ENCODE measurements at regions not wholly inside any gene's neighbourhood (a gene's known extent, or its start where the extent isn't known, plus 50 kb on each side); places are given as distances from the start of the nearest gene placed in this dataset.

GRCh38 chr21:24594082-24594481 is 1013.2 kb downstream of the MRPL39 start:
- TF ChIP-seq, protein P1, sequence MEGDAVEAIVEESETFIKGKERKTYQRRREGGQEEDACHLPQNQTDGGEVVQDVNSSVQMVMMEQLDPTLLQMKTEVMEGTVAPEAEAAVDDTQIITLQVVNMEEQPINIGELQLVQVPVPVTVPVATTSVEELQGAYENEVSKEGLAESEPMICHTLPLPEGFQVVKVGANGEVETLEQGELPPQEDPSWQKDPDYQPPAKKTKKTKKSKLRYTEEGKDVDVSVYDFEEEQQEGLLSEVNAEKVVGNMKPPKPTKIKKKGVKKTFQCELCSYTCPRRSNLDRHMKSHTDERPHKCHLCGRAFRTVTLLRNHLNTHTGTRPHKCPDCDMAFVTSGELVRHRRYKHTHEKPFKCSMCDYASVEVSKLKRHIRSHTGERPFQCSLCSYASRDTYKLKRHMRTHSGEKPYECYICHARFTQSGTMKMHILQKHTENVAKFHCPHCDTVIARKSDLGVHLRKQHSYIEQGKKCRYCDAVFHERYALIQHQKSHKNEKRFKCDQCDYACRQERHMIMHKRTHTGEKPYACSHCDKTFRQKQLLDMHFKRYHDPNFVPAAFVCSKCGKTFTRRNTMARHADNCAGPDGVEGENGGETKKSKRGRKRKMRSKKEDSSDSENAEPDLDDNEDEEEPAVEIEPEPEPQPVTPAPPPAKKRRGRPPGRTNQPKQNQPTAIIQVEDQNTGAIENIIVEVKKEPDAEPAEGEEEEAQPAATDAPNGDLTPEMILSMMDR (IDR thresholded peaks at IDR 0.05): no peak
- no peak for TF ChIP-seq POLR2A (IDR thresholded peaks at IDR 0.05)
- DNase-seq (ENCODE audit: low spot score in 2 of 2): no peak
- H3K4me3 ChIP-seq (ENCODE audit: low read depth, poor library complexity, severe bottlenecking): no peak overlapping the region
- intact Hi-C loops (cut with DNase I; ENCODE audit: low total_unique reads): no loop called here
- 90 to 97% methylated on average over 3 of the region's 3 CpGs for WGBS, 2 donors

- DNase-seq (ENCODE audit: low spot score in 2 of 2): no peak
- WGBS, 2 donors: 36 to 41% methylated on average over 3 of the region's 3 CpGs
- H3K4me3 ChIP-seq (ENCODE audit: low read depth, poor library complexity, severe bottlenecking): no peak overlapping the region
- intact Hi-C loops (cut with DNase I; ENCODE audit: low total_unique reads): no loop called here
- TF ChIP-seq POLR2A (IDR thresholded peaks at IDR 0.05): no peak
- TF ChIP-seq, protein P1 (IDR thresholded peaks at IDR 0.05): no peak
Measured at GRCh38 chr21:24590261-24590660, 1017.0 kb downstream of the MRPL39 start.

DNA sequence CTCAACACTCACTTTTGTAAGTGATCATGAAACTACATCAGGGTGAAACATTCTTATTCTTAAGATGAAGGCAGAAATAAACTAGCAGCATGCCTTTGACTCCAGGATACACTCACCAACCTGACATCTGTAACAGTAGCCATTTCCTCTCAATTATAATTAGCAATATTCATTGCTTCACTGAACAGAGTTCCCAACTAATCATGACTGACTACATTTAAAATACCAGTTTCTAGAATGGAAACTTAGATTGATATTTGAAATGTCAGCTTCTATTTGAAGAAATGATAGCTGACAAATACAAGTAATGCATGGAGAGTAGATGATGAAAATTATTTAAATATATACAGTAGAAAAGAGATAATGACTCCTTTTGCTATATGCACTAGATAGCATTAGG is 1023.8 kb downstream of the MRPL39 start:
- H3K4me3 ChIP-seq (ENCODE audit: low read depth, poor library complexity, severe bottlenecking): no peak overlapping the region
- intact Hi-C loops (cut with DNase I; ENCODE audit: low total_unique reads): no loop called here
- no peak for TF ChIP-seq POLR2A (IDR thresholded peaks at IDR 0.05)
- TF ChIP-seq, protein P1 (IDR thresholded peaks at IDR 0.05): no peak
- DNase-seq (ENCODE audit: low spot score in 2 of 2): no peak

GRCh38 chr21:24577301-24577700 is 1030.0 kb downstream of the MRPL39 start:
- intact Hi-C loops (cut with DNase I; ENCODE audit: low total_unique reads): no loop called here
- WGBS, 2 donors: 71 to 77% methylated on average over 2 of the region's 2 CpGs
- H3K4me3 ChIP-seq (ENCODE audit: low read depth, poor library complexity, severe bottlenecking): no peak overlapping the region
- DNase-seq (ENCODE audit: low spot score in 2 of 2): no peak
- TF ChIP-seq POLR2A (IDR thresholded peaks at IDR 0.05): no peak
- TF ChIP-seq, protein P1 (IDR thresholded peaks at IDR 0.05): no peak

- no peak overlapping the region for H3K4me3 ChIP-seq (ENCODE audit: low read depth, poor library complexity, severe bottlenecking)
- WGBS, 2 donors: 88 to 92% methylated on average over 5 of the region's 5 CpGs
- intact Hi-C loops (cut with DNase I; ENCODE audit: low total_unique reads): no loop called here
- no peak for TF ChIP-seq POLR2A (IDR thresholded peaks at IDR 0.05)
- TF ChIP-seq, protein P1 (IDR thresholded peaks at IDR 0.05): no peak
- no peak for DNase-seq (ENCODE audit: low spot score in 2 of 2)
Measured at GRCh38 chr21:24561291-24561690, 1046.0 kb downstream of the MRPL39 start.

GRCh38 chr21:24552491-24552890 is 1054.8 kb downstream of the MRPL39 start:
- intact Hi-C loops (cut with DNase I; ENCODE audit: low total_unique reads): no loop called here

More at GRCh38 chr21:24552491-24552890, 1054.8 kb downstream of the MRPL39 start:
- 62 to 64% methylated on average over 3 of the region's 3 CpGs for WGBS, 2 donors
- no peak for DNase-seq (ENCODE audit: low spot score in 2 of 2)
- no peak for TF ChIP-seq POLR2A (IDR thresholded peaks at IDR 0.05)
- TF ChIP-seq, protein P1 (IDR thresholded peaks at IDR 0.05): no peak
- H3K4me3 ChIP-seq (ENCODE audit: low read depth, poor library complexity, severe bottlenecking): no peak overlapping the region

All from lower leg skin (tissue), 4 donors.